HPDE6-E6E7 (cell line): ENCODE measurements at regions not wholly inside any gene's neighbourhood (a gene's known extent, or its start where the extent isn't known, plus 50 kb on each side); places are given as distances from the start of the nearest gene placed in this dataset.

Experiments used
- DNase-seq: peaks from one replicate; pipeline ENCODE4 v3.0.0; 2011; ENCODE audit warnings: missing footprints; ENCODE audit errors: extremely low spot score

DNA sequence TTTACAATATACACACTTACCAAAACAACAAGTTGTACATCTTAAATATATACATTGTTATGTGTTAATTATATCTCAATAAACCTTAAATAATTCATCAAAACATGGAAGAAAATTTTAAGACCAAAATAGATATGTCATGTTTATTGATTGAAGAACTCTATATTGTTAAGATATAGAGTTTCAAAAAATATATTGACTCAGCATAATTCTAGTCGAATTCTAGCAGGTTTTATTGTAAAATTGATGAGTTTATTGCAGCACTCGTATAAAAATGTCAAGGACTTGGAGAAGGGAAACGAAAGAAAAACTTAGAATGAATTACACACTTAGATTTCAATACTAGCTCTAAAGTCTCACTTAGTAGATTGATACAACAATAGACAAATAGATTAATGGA, 575.4 kb upstream of the SORCS1 start:
- no peak for DNase-seq

DNA sequence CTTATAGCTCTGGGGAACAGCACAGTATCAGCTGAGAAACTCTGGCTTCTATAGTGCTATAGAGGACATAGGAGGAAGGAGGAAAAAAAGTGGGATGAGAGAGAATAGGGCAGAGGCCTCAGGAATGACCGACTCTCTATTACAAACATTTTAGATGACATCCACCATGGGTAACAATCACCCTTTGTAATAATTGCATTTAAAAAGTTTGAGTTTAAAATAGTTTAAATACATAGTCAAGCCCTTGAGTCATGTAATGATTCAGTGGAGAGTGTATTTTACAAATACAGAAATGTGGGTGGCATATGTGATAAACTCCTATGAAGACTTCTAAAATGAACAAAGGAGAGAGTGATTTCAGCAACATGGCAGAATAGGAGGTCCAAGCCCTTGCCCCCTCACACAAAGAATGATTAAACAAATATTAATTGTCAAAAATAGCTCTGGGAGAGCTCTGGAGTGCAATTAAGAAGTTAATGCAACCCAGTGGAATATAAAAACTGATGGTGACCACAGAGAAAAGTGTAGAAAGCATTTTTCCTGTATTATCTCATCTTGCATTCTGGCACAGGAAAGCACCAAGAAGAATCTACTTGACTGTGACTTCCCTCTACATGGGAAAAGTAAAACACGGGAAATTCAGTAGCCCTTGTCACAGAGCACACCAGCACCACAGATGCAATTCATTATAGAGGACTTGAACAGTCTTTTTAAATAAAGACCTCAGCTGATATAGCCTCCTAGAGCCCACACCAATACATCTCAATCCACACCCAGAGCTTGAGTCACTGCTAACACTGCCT, 569.0 kb upstream of the SORCS1 start:
- no peak for DNase-seq

DNA sequence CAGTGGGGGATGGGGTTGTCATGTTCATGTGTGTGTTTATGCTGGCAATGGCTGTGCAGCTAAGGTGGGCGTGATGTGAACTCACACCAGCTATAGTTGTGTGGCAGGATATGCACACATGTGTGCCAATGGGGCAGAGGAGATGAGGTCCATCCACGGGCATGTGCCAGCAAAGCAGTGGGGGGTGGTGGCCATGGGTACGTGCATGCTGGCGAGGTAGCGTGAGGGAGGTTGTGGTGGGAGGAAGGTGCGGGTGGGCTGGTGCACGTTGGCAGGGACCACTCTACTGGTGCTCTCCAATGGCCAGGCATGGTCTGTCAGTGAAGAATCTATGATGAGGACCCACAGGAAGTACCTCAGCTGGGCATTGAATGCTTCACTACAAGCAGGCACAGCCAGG, 567.5 kb upstream of the SORCS1 start:
- DNase-seq: no peak

DNA sequence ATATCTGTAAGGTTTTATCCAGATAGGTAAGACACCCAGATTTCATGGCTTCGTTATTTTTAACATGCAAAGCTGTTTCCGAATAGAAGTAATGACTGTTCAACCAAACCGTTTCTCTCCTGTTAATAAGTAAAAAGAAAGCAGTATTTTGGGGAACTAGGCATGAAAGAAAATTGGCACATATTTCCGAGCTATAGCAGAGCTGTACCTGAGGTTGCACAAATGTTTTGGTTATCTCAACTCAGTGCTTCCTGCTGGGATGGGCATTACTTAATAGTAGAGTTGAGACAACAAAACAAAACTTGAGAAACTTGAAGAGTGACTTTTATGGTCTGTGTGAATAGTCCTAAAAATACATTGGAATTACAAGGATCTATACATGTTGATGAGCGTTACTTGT, 564.3 kb upstream of the SORCS1 start:
- DNase-seq: no peak

DNA sequence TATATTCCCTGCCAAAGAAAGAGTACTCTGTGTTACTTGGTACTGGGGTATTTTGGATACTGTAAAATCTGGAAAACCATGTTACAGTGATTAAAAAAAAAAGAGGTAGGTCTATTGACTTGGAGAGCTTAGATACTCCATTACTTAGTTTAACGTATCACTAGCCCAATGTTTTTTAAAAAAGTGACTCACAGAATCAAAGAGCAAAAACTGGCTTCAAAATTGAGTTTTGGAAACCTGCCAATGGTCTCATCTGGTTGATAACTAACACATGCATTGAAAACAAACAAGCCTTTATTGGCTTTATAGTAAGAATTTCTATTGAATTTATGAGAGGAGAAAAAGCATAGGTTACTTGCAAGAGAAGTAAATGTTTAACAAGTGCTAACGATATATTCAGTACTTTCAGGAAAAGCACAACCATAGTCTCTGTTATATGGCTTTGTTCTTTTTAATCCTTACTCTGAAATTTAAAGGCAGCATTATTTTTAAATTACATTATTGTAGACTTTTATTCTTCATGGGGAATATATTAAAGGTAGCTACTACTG, 563.3 kb upstream of the SORCS1 start:
- DNase-seq: no peak

DNA sequence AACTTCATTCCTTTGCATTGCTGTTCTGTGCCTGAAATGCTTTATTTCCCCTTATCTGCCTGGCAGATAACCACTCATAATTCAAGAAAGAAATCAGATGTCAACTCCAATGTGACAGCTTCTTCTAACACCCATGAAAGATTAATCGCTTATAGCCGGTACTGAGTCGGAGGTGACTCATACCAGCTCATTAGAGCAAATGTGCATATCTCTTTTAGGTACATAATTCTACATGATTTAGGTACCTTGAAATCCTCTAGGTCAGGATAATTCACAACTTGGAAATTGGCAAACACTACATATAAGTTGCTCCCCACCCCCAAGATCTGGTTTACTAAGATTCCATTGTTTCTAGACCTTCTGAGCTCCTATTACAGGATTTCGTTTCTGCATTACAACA, 554.4 kb upstream of the SORCS1 start:
- DNase-seq: no peak

DNA sequence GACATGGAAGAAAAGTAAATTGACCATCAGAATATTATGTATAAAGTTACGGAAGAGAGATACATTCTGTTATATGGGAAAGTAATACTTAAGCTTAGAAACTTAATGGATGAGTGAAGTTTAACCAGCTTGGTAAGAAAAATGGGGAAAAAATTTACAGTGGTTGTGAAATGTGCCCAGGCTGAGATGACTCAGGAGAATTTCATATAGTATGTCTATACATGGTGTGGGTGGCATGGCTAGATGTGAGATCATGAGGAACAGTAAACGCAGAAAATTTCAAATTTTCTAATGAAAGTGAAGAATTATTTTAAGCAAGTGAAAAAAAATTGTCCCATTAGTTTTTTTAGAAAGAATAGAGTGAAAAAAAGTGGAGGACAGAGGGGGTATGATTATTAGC, 552.5 kb upstream of the SORCS1 start:
- DNase-seq: no peak

DNA sequence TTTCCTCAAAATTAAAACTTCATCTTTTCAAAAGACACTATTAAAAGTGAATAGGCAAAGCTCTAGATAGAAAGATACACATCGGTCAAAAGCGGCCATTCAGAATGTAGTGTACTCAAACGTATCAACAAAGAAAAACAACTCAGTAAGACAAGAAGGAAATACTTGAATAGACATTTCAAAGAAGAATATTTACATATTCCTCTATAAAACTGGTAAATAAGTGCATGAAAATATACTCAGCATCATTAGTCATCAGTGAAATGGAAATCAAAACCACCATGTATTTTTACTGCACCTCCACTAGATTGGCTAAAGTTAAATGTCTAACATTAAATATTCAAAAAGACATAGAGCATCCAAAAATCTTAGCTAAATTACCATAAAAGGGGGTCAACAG, 551.1 kb upstream of the SORCS1 start:
- DNase-seq: no peak

DNA sequence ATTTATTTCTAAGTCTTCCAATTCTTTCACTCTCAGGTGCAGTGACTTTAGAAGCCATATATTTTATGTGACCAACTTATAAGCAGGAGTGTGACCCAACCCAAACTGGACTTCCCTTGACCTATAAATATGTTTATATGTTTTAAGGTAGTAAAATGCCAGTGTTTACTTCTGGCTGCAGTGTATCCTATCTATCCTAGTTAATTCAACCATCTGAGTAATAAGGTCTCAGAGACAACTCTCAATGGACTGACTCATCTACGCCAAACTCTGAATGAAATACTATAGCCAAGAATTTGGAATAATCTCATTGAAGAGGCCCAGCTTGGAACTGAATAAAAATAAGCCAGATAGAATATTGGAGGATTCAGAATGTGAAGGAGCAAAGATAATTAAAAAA, 544.5 kb upstream of the SORCS1 start:
- DNase-seq: no peak

DNA sequence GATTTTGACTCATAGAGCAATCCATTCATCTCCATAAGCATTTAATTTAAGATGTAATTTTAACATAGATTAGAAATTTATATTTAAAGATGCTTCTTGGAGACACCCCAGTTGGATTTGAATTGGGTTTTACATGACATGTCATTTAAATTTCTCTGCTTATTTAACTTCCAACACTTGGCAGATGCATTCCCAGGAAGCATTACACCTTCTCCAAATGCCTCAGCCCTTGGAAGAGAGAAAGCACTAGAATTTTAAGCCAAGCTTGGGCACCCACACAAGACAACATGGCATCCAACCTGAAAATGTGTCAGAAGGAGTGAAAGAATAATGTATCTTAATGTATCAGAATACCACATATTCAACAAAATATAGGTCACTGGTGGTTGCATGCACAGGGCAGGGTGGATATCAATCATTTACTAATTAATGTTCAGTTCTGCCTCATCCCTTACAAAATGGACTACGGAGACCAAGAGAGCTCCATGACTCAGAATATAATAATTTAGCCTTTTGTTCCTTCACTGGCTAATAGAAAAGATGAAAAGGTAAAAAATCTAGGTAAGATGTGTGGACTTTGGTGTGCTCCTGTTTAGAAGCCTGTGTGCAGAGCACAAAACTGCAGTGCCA, 541.7 kb upstream of the SORCS1 start:
- no peak for DNase-seq

DNA sequence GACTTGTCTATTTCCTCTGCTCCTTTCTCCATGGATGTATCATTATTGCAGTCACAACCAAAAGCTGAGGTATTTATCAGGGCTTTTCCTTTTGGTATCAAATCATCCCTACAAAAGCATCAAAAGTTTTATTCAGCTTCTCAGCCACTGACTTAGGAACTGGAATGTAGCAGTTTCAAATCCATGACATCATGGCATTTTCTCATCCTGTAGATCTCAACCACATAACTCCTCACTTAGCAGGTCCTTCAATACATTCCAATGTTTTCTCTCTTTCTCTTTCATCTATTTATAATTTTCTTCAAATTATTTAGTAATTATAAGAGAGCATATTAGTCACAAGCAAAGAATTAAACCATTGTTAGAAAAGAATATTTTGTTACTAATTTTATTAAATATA, 537.4 kb upstream of the SORCS1 start:
- no peak for DNase-seq

DNA sequence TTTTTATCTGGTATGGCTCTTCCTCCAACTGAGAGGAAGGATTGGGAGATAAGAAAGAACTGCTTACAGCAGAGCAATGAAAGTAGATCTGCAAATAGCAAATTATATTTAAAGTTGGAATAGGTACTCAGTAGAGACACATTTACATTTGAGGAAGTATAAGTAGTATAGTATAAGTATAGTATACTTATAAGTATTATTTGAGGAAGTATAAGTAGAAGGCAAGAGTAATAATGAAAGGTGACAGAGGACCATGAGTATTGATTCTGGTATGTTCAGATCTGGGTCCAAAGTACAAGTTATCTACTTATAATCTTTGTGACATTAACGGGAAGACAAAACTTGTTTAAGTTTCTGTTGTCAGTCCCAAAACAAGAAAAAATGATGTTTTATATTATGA, 527.6 kb upstream of the SORCS1 start:
- no peak for DNase-seq

DNA sequence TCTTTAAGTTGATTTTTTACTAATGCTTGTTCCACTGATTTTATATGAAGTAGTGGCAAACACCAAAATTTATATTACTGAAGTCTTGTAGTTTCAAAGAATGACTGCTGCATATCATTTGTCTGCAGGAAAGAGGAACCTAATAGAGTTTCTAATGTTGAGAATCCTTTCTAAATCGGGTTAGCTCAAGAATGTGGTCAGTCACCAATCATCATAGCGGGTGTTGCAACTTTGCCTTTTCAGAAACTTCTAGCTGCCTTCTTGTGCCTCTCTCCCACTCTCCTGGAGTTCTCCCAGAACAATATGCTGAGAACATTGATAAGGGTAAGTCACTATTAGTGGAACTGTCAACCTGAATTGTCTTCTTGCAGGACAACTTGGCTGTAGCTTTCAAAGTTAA, 524.8 kb upstream of the SORCS1 start:
- DNase-seq: no peak

DNA sequence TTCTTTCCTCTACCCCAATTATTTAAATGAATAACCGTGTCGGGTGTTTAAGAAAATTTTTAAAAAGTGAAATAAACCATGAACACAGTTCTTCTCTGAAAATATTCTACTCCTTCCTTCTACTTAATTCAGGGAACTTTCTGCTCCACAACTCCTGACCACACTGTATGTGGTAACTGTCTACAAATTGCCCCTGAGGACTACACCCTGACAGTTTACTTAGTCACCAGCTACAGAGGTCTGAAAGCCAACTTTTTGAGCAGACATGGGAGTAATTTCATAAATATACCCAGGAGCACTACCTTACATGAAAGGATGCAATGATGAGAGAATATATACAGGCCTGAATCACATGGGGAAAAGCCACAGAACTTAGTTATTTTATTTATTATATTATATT, 523.2 kb upstream of the SORCS1 start:
- DNase-seq: no peak

DNA sequence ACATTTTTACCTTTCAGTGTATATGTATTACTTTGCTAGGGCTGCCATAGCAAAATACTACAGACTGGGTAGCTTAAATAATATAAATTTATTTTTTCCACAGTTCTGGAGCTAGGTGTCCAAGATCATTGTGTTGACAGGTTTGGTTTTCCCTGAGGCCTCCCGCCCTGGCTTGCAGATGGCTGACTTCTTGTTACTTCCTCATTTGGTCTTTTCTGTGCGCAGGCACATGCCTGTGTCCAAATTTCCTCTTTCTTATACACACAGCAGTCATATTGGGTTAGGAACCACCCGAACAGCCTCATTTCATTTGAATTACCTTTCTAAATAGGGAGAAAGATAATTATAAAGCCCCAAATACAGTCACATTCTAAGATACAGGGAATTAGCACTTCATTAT, 521.6 kb upstream of the SORCS1 start:
- DNase-seq: no peak

DNA sequence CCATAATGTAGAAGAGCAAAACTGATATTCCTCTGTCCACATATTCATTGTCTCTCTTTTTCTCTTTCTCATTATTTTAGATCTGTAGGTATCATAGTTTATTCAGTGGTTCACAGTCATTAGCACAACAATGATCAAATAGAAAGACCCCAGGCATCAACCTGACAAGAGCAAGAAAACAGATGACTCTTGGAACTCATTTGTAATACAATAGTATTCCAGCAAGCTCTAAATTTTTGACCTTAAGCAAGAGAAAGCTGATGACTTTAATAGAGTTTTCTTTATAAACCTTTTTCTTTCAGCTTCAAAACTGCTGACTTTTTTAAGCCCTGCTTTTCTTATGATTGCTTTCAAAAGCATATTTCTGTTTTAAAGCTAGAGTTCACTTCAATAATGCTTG, 507.5 kb upstream of the SORCS1 start:
- DNase-seq: no peak

DNA sequence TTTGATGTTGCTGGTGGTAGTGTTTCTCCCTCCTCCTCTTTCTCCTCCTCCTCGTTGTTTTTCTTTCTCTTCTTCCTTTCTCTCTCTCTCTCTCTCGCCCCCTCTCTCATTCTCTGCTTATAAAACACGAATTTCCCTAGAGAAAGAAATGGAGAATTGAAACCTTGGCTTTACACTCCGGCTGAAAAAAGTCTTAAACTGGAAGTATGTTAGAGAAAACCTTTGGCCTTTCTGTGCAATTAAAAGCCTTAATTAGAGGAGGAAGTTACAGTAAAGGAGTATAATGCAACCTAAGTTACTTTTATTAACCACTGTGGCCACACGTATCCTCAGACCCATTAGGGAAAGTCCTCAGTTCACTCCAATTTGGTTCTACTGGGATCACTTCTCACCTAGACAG, 501.7 kb upstream of the SORCS1 start:
- DNase-seq: no peak

DNA sequence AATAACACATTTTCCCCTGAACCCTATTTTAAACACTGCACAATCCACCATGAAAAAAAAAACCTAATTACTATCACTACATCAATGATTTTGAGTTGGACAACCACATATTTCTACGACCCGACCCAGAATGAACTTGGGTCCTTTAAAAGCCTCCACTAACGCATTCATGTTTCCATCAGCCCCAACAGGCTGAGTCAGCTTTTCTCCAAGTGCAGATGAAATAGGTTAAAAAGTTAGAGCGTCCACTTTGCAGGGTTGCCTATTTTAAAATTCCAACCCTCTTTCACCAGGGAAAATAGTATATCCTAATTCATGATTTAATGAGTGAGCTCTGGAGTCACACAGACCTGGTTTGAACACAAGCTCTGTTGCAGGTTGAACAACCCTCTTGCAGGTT, 501.0 kb upstream of the SORCS1 start:
- no peak for DNase-seq

DNA sequence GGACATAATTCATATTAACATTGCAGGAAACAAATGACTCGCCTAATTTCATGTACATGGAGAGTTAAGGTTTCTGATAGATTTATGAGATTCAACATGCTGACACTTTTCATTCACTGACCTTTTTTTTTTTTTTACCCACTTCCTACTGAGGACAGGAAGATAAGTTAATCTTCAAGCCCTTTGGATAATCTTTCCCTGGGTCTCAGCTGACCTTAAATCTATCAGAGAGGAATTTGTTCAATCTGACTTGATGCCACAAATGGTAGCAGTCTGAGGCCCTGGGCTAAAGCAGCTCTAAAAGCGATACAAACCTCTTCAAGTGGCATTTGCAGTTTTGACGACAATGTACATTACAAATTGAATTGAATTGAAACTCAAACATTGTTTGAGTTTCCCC, 493.3 kb upstream of the SORCS1 start:
- no peak for DNase-seq

DNA sequence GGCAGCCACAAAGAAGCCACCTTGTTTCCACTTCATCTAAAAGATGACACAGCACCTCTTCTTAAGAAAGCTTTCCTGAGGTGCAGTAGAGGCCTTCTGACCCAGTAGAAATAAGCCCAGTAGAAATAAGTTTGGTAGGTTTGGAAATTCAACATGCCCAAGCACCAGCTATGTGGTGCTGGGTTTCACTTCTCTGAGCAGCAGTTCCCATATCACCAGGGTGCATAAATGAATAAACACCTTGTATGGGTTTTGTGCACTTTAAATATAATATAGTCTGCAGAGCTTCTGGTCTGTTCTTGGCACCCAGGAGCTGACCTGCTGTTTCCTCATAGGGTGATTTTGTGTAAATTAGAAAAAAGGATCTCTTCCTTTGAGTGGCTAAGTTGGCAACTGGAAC, 492.4 kb upstream of the SORCS1 start:
- no peak for DNase-seq

DNA sequence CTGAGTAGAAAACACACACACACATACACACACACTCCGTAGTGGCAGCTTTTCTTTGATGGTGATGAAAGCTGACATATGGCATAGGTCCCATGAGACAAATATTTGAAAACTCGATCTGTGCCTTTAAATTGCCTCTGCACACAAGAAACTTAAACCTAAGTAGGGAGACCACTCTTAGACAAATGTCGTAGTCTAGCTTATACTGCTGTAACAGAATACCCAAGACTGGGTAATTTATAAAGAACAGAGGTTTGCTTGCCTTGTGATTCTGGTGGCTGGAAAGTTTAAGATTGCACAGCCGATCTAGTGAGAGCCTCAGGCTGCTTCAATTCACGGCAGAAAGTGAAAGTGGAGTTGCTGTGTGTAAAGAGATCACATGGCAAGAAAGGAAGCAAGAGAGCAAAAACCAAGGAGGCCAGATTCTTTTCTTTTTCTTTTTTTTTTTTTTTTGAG, 489.4 kb upstream of the SORCS1 start:
- DNase-seq: peak; percentile 2

DNA sequence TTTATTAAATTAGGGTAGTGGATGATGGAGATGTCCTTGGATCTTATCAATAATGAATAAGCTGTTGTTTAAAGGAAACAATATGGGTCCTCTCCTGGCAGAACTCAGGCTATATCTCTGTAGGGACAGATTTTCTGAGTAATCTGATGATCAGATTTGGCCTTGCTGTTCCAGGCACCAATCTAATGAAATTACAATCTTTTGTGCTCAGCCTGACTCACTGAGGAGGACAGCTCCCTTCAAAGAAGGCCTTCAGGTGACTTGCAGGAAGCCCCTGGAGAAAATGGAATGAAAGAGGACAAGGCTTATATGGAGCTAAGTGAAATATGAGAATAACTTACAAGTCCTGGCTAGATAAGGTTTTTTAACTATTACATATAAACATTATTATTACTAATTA, 486.4 kb upstream of the SORCS1 start:
- no peak for DNase-seq

DNA sequence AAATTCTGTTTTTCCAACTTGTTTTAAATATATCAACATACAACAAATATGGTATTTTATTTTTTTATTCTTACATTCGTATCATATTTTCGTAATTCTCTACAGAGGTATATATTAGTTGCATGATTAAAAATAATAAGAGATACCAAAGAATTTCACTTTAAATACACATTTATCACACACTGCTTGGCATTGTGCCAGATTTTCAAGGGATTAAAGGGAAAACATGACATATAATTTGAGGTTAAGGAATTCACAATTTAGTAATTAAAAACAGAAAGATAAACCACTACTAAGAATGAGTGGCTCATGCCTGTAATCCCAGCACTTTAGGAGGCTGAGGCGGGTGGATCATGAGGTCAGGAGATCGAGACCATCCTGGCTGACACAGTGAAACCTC, 484.7 kb upstream of the SORCS1 start:
- no peak for DNase-seq
